HG03342 (cell line): ENCODE measurements at regions not wholly inside any gene's neighbourhood (a gene's known extent, or its start where the extent isn't known, plus 50 kb on each side); places are given as distances from the start of the nearest gene placed in this dataset.

ENCODE experiments used
- ATAC-seq: cut with Tn5 transposase; IDR thresholded peaks from one replicate; pipeline ENCODE4 v1.9.1; 2021; ENCODE audit warnings: mild to moderate bottlenecking, moderate library complexity; ENCODE audit not compliant: unreplicated experiment

DNA sequence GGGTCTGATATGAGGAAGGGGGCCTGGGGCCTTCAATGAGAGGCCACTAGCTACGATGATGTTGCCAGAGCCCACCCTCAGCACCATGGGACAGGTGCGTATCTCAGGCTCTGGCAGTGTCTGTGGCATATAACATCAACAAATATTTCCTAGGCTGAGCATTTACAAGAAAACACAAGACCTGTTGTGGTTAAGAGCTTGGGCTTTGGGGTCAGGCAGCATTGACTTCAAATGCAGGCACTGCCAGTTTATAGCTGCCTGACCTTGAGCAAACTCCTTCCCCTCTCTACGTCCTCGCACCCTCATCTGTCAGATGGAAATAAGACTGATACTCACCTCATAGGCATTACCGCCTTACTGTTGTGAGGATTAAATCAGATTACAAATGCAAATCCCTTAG lies 156.0 kb downstream of the KATNAL1 start:
- ATAC-seq, result no peak

- ATAC-seq, result no peak
Measured at GRCh38 chr13:30149248-30149647, 158.1 kb downstream of the KATNAL1 start.

GRCh38 chr13:30148786-30149185 lies 158.6 kb downstream of the KATNAL1 start:
- no peak for ATAC-seq

DNA sequence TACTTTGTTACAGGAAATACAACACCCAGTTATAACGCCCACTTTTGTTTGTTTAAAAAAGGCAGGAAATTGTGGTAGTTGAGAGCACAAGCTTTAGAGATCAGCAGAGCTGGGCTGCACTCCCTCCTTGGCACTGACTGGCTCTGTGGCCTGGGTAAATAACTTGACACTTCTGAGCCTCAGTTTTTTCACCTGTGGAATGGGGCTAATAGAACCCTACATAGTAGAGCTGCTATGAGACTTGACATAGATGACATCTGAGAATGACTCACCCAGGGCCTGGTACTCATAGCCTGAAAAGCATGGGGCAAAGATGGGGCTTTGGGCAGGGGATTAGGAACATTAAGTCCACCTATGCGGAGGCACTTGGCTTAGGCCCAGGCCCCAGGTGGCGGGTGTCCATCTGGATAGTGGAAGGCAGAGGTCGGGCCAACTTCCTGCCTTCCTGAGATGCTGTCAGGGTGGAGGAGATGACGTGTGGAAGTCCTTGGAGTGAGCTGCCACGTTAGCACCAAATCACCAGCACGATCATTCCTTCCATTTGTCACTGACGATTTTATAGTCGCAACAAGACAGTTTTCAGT lies 159.1 kb downstream of the KATNAL1 start:
- no peak for ATAC-seq

GRCh38 chr13:30147421-30147820 lies 159.9 kb downstream of the KATNAL1 start:
- ATAC-seq, result no peak

DNA sequence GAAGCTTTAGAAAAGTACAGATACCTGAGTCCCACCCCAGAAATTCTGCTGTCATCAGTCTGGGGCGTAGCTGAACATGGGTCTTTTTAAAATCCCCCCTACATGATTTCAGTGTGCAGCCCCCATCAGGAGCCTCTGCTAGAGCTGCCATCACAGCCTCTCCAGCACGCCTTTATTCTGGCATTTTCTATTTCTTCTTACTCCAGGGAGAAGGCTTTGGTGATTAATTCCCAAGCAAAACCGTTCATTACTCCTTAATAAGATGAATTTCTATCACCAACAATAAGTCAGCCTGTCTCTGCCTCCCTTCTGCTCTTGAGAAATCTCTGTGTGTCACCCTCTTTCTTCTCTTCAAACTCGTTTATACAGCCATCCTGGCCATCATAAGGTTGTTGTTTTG lies 160.3 kb downstream of the KATNAL1 start:
- ATAC-seq, result no peak

DNA sequence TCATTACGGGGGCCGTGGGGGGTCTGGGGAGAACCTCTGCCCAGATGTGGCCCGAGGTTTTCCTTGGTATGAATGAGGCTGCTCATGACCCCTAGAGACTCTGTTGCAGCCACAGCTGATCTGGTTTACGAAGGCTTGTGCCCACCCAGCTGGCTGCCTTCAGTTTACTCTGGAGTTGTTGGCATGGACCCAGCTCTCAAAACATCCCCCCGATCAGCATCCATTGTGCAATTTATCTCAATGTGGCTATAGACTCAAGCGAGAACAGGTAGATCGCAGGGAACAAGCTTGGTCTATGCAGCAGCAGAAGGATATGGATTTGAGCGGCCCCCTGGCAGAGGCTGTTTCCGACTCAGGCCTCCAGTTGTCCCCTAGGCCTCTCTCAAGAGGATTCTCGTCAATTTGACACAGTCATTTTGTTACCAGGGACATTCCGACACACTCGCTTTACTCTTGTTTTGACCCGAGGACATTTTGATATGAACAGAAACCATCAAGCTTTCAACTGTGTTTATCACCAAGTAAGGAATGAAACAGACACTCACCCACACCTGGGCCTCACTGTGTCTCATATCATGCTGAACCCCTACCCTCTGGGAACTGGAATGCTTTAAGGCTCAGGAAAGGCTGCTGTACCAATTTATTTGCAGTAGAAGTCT lies 161.5 kb downstream of the KATNAL1 start:
- peak; percentile 54 for ATAC-seq

- ATAC-seq, result no peak
Measured at GRCh38 chr13:30143666-30144400, 163.5 kb downstream of the KATNAL1 start.

- no peak for ATAC-seq
Measured at GRCh38 chr13:30142486-30143211, 164.7 kb downstream of the KATNAL1 start.

DNA sequence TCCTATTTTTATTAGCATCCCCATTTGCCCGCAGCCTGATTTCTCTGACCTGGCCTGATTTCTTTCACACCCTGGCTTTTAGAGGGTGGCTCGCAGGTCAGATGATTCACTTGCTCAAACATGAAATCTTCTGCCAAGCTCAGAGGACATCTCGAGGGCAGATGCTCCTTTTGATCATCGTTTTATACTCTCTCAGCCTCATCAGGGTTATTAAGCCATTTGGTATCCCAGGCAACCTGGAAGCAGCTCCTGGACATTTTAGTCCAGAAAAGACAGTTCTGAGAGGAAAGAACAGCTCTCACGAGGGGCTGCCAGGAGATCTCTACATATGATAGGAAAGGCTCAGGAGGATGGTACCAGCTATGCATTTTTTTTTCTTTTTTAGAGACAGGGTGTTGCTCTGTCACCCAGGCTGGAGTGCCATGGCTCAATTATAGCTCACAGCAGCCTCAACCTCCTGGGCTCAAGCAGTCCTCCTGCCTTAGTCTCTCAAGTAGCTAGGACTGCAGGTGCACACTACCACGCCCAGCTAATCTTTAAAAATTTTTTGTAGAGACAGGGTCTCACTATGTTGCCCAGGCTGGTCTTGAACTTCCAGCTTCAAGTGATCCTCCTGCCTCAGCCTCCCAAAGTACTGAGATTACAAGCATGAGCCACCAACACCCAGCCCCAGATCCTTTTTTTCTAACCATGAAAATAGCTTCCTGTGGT lies 165.4 kb downstream of the KATNAL1 start:
- ATAC-seq, result no peak

GRCh38 chr13:30140973-30141372 lies 166.4 kb downstream of the KATNAL1 start:
- no peak for ATAC-seq

- no peak for ATAC-seq
Measured at GRCh38 chr13:30138511-30138910, 168.8 kb downstream of the KATNAL1 start.

DNA sequence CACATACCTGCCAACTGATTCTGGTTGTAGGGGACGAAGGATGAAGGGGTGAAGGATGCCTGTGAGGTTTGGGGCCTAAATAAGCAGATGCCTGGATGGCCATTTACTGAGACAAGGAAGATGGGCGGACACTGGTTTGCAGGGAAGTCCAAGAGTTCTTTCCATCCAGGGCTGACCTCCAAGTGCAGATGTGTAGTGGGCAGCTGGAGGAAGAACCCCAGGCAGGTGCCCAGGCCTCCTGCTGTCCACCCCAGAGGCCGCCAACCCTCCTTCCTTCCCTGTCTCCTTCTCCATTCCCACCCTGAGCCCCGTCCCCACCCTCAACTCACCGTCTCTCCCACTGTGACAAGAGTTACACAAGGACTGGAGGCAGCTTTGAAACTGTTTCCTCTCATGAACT lies 171.5 kb downstream of the KATNAL1 start:
- no peak for ATAC-seq

- ATAC-seq, result no peak
Measured at GRCh38 chr13:30135351-30135750, 172.0 kb downstream of the KATNAL1 start.

DNA sequence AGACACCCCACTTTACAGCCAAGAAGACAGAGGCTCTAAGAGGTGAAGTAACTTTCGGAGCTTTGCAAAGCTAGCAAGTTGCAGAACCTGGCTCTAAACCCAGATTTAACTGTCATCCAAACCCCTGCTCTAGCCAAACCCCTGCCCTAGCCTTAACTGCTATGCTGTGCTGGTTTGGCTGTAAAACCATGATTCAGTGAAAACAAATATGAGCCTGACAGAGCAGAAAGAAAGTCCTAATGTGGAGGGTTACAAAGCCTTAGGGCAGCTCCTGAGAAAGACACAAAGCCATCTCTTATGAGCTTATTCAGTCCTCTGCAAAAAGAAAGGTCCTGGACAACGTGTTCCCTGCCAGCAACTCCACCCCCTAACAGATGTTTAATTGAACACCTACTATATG lies 172.8 kb downstream of the KATNAL1 start:
- no peak for ATAC-seq

- no peak for ATAC-seq
Measured at GRCh38 chr13:30133996-30134395, 173.4 kb downstream of the KATNAL1 start.

DNA sequence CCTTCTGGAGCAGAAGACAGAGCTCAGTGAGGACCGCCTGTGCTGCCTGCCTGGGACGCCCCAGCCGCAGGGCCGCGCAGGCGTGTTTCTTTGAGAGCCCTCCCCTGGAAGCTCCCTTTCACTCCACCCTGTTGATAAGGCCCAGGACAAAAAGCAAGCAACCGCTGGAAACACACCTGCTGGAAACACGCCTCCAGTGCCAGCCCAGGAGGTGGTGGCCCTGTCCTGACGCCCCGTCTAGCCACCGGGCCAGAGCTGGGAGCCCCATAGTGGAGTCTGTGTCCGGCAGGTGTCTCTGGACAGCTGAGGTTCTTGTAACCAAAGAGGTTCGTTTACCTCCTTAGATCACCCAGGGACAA lies 173.8 kb downstream of the KATNAL1 start:
- no peak for ATAC-seq

DNA sequence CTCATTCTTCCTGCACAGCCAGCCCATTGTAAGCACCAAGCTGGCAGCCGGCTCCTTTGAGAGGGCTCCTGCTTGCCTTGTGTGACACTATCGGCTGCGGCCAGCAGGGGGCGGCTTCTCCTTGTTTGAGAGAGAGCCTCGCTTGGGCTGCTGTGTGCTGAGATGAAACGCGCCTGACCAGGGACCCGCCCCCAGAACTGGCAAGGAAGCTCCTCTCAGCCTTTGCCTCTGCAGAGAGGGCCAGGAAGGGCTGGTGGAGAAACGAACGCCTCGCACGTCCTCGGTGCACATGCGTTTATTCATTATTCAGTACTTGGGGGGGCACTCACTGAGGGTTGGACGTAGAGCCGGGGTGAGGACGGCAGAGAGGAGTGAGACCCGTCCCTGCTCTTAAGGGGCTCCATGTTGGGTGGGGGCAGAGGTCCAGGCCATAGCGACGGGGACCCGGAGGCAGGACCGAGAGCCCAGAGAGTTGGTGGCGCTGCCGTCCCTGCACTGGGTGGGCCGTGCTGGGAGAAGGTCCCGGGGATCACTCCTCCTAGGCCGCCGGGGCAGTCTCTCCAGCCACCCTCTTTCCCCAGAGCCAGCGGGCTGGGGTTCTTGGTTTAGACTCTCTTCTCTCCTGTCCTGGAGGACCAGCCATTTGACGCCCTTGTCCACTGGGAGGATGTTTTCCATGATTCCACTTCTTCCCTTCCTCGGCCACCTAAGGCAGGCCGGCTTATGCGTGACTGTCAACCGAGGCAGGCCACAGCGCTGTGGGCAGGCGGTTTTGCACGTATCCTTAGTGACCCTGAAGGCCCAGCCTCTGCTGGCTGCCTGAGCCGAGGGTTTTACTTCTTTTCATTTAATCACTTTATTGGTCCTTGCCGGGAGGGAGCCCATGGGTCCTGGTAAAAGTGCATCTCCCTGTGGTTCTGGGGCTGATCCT lies 174.5 kb downstream of the KATNAL1 start:
- ATAC-seq, result peak; percentile 92

- ATAC-seq, result no peak
Measured at GRCh38 chr13:30129411-30129810, 177.9 kb downstream of the KATNAL1 start.

- ATAC-seq, result peak; percentile 44
Measured at GRCh38 chr13:30128591-30128990, 178.8 kb downstream of the KATNAL1 start.
